Colonic mucosa (tissue), 4 donors: ENCODE measurements at regions not wholly inside any gene's neighbourhood (a gene's known extent, or its start where the extent isn't known, plus 50 kb on each side); places are given as distances from the start of the nearest gene placed in this dataset.

Experiments
- DNase-seq: peaks from one replicate; pipeline ENCODE4 v3.0.0-alpha.2; 2020
- H3K27ac ChIP-seq: fragments of 200-600 bp; one replicate; pipeline ENCODE4 v1.8.0; 2021
- H3K27me3 ChIP-seq: fragments of 200-600 bp; one replicate; pipeline ENCODE4 v1.8.0; 2021
- H3K36me3 ChIP-seq: fragments of 200-600 bp; one replicate; pipeline ENCODE4 v1.8.0; 2021
- H3K4me1 ChIP-seq: fragments of 200-600 bp; one replicate; pipeline ENCODE4 v1.8.0; 2021; ENCODE audit warnings: mild to moderate bottlenecking
- H3K4me3 ChIP-seq: fragments of 200-600 bp; one replicate; pipeline ENCODE4 v1.8.0; 2021
- H3K9ac ChIP-seq, 2 donors: one replicate each; pipeline ENCODE4 v1.7.0; 2013; ENCODE audit warnings: control low read depth in 2 of 2, low read depth in 2 of 2, low read length in 2 of 2
- H3K9me3 ChIP-seq: fragments of 200-600 bp; one replicate; pipeline ENCODE4 v1.8.0; 2021
- CTCF ChIP-seq: fragments of 200-600 bp; IDR thresholded peaks from one replicate; pipeline ENCODE4 v1.8.0; 2022; ENCODE audit warnings: antibody characterized with exemption, mild to moderate bottlenecking
- intact Hi-C: fragments of 100-400 bp; cut with DNase I; formaldehyde crosslinking; loops from one replicate; pipeline ENCODE4 v1.14.1; 2022
- donor health status: healthy.
- donor health status: DM: no; HTN: no; CAD: no.
- donor health status: DM: no; HTN: no; CAD: no.

DNA sequence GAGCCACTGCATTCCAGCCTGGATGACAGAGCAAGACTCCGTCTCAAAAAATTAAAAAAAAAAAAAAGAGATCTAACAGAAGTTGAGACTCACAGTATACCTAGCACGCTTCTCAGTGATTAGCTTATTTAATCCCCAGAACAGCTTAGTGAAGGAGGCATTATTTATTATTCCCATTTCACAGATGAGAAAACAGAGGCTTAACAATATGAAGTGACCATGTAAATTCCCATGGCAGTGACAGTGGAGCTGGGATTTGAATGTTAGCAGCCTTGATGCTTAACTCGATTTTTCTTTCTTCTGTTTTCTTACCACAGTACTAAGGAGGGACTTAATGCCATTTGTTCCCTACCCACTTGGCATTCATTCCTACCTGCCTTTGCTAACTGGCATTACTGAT is 89.9 kb upstream of the ZNF217 start:
- intact Hi-C loops: no loop called here
- Histone ChIP-seq H3K27me3 (no peaks in the 10 kb centered on the region), H3K9ac (no peak overlapping the region), H3K9me3 (no peaks in the 10 kb centered on the region), H3K4me1 (no peaks in the 10 kb centered on the region), H3K4me3 (no peak overlapping the region), H3K27ac (no peak overlapping the region), H3K36me3 (no peaks in the 10 kb centered on the region)
- no peak for TF ChIP-seq CTCF
- no peak for DNase-seq

GRCh38 chr20:53681352-53682212 is 87.9 kb upstream of the ZNF217 start:
- no peak overlapping the region for H3K27ac ChIP-seq
- intact Hi-C loops: no loop called here

GRCh38 chr20:53679597-53680309 is 86.1 kb upstream of the ZNF217 start:
- no peak overlapping the region for H3K27ac ChIP-seq
- H3K27me3 ChIP-seq: no peaks in the 10 kb centered on the region
- intact Hi-C loops: no loop called here
- no peak for DNase-seq
- TF ChIP-seq CTCF: no peak
- peaks cover 5% of the 10 kb centered on the region for H3K4me1 ChIP-seq
- no peaks in the 10 kb centered on the region for H3K9me3 ChIP-seq
- H3K4me3 ChIP-seq: no peak overlapping the region
- no peaks in the 10 kb centered on the region for H3K36me3 ChIP-seq
- peak overlapping the region in 1 of 2 donors; percentile 14 for H3K9ac ChIP-seq

More at GRCh38 chr20:53681352-53682212, 87.9 kb upstream of the ZNF217 start:
- H3K4me1 ChIP-seq: peaks cover 5% of the 10 kb centered on the region
- H3K4me3 ChIP-seq: no peak overlapping the region
- H3K36me3 ChIP-seq: no peaks in the 10 kb centered on the region
- no peak for DNase-seq
- H3K27me3 ChIP-seq: no peaks in the 10 kb centered on the region
- no peaks in the 10 kb centered on the region for H3K9me3 ChIP-seq
- H3K9ac ChIP-seq: no peak overlapping the region
- TF ChIP-seq CTCF: no peak

- DNase-seq: no peak
- H3K4me3 ChIP-seq: no peak overlapping the region
- no peak for TF ChIP-seq CTCF
- no peak overlapping the region for H3K27ac ChIP-seq
- intact Hi-C loops: no loop called here
- no peaks in the 10 kb centered on the region for H3K27me3 ChIP-seq
- H3K9me3 ChIP-seq: no peaks in the 10 kb centered on the region
- H3K36me3 ChIP-seq: no peaks in the 10 kb centered on the region
- peaks cover 5% of the 10 kb centered on the region for H3K4me1 ChIP-seq
- H3K9ac ChIP-seq: no peak overlapping the region
Measured at GRCh38 chr20:53678990-53679596, 85.5 kb upstream of the ZNF217 start.

DNA sequence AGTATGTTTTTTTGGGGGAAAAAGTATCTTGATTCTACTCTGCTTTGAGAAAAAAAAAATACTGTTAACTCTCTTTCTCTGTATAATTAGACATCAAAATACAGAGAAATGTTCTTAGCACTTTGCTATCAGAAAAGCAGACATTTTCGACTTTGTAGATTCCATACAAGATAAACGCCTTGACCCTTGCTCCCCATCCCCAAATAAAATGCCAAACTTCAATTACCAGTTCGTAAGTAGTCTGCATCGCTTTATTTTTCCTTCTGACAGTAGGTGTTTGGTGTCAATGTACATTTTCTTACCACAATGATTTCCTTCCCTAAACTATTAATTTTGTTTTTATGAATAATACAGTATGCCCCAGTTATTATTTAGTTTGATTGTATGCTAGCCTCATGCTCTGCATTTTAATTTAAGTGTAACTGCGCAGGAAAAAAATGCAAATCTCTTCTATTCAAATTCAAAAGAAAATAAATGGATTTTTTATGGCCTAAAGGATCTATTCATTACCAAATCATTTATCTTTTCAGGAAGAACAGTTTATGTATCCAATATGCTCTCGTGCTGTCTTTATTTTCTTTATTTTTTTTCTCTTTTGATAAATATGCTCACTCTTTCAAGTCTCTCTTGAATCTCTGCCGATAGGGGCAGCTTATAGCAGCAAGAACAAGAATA is 84.8 kb upstream of the ZNF217 start:
- peaks cover 5% of the 10 kb centered on the region for H3K4me1 ChIP-seq
- no peaks in the 10 kb centered on the region for H3K27me3 ChIP-seq
- no peaks in the 10 kb centered on the region for H3K9me3 ChIP-seq
- no peak for DNase-seq
- no peaks in the 10 kb centered on the region for H3K36me3 ChIP-seq
- H3K9ac ChIP-seq: no peak overlapping the region
- no peak for TF ChIP-seq CTCF
- intact Hi-C loops: no loop called here
- no peak overlapping the region for H3K27ac ChIP-seq
- no peak overlapping the region for H3K4me3 ChIP-seq
